ENCODE measurements at regions not wholly inside any gene's neighbourhood (a gene's known extent, or its start where the extent isn't known, plus 50 kb on each side); places are given as distances from the start of the nearest gene placed in this dataset.

DNA sequence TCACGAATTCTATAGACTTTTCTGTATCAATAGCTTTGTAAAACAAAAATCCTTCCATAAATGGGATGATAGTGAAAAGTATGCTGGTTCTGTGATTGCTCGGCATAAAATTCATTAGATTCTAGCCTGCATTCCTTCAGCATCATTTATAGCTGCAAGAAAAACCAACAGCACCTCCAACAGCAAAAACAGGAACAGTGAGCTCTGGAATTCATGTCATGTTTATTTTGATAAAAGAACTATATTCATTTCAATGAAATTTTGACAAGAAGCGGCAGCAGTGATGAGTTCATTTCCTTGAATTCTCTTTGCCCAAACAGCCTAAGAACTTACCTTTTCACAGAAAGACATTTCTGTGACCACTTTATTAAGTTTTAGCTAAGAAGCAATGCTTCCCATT lies 515.2 kb upstream of the CCDC54 start:
- TF ChIP-seq FOSL2 (IDR thresholded peaks at IDR 0.05; ENCODE audit: borderline replicate concordance, low read depth) (no peak), MXI1 (IDR thresholded peaks at IDR 0.05; ENCODE audit: low read depth, low read length) (no peak), JUND (IDR thresholded peaks at IDR 0.05) (no peak), POLR2AphosphoS5 (IDR thresholded peaks at IDR 0.05; ENCODE audit: low read depth, low read length) (no peak), EZH2phosphoT487 (IDR thresholded peaks at IDR 0.05; ENCODE audit: borderline replicate concordance, low read depth) (no peak), YY1 (IDR thresholded peaks at IDR 0.05; ENCODE audit: low read depth) (no peak), EP300 (IDR thresholded peaks at IDR 0.05; ENCODE audit: borderline replicate concordance in 1 of 2, low read depth in 1 of 2, low read length in 1 of 2) (no peak)
- TF ChIP-seq, protein P1, sequence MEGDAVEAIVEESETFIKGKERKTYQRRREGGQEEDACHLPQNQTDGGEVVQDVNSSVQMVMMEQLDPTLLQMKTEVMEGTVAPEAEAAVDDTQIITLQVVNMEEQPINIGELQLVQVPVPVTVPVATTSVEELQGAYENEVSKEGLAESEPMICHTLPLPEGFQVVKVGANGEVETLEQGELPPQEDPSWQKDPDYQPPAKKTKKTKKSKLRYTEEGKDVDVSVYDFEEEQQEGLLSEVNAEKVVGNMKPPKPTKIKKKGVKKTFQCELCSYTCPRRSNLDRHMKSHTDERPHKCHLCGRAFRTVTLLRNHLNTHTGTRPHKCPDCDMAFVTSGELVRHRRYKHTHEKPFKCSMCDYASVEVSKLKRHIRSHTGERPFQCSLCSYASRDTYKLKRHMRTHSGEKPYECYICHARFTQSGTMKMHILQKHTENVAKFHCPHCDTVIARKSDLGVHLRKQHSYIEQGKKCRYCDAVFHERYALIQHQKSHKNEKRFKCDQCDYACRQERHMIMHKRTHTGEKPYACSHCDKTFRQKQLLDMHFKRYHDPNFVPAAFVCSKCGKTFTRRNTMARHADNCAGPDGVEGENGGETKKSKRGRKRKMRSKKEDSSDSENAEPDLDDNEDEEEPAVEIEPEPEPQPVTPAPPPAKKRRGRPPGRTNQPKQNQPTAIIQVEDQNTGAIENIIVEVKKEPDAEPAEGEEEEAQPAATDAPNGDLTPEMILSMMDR (IDR thresholded peaks at IDR 0.05) = peak; percentile 68
- TF ChIP-seq, protein P2, sequence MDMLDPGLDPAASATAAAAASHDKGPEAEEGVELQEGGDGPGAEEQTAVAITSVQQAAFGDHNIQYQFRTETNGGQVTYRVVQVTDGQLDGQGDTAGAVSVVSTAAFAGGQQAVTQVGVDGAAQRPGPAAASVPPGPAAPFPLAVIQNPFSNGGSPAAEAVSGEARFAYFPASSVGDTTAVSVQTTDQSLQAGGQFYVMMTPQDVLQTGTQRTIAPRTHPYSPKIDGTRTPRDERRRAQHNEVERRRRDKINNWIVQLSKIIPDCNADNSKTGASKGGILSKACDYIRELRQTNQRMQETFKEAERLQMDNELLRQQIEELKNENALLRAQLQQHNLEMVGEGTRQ (IDR thresholded peaks at IDR 0.05; ENCODE audit: borderline replicate concordance, low read depth, low read length) = no peak
- TF ChIP-seq, protein P3, sequence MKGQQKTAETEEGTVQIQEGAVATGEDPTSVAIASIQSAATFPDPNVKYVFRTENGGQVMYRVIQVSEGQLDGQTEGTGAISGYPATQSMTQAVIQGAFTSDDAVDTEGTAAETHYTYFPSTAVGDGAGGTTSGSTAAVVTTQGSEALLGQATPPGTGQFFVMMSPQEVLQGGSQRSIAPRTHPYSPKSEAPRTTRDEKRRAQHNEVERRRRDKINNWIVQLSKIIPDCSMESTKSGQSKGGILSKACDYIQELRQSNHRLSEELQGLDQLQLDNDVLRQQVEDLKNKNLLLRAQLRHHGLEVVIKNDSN (IDR thresholded peaks at IDR 0.05; ENCODE audit: borderline replicate concordance, low read depth) = no peak

Measured in SK-N-SH (cell line).